ENCODE measurements at regions not wholly inside any gene's neighbourhood (a gene's known extent, or its start where the extent isn't known, plus 50 kb on each side); places are given as distances from the start of the nearest gene placed in this dataset.

DNA sequence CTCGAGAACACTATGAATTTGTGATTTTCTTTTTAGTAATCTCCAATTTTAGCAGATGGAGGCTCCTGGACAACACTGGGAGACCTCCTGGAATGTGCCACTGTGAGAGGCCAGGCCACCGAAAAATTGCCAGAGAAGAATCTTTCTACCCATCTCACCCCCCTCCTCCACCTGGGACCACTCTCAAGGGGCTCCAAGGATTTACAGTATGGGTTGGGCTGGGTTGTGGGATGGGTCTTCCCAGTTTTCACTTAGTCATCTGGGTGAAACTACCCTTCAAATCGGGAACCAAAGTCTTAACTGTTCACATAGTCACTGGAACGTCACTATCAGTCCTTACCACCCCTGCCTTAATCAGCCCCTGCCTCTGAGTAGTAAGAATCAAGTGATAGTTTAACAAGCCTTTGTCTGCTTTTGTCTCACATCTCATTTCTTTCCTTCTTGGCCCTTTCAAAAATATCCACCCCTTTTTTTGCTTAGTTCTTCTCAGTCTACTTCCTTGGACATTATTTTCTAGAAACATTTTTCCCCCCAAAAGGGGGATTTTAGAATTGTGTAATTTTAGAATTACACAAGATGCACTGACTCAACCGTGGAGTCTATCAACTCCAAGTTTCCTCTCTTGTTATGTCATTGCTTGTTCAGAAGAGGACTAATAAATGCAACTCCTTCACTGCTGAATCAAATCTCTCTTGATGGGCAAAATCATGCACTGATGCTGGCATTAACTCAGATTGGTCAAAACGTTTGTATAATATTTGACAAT lies 148.2 kb upstream of the MOCS1 start:
- H3K27ac ChIP-seq: no peak overlapping the region
- TF ChIP-seq, protein P1, sequence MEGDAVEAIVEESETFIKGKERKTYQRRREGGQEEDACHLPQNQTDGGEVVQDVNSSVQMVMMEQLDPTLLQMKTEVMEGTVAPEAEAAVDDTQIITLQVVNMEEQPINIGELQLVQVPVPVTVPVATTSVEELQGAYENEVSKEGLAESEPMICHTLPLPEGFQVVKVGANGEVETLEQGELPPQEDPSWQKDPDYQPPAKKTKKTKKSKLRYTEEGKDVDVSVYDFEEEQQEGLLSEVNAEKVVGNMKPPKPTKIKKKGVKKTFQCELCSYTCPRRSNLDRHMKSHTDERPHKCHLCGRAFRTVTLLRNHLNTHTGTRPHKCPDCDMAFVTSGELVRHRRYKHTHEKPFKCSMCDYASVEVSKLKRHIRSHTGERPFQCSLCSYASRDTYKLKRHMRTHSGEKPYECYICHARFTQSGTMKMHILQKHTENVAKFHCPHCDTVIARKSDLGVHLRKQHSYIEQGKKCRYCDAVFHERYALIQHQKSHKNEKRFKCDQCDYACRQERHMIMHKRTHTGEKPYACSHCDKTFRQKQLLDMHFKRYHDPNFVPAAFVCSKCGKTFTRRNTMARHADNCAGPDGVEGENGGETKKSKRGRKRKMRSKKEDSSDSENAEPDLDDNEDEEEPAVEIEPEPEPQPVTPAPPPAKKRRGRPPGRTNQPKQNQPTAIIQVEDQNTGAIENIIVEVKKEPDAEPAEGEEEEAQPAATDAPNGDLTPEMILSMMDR (IDR thresholded peaks at IDR 0.05): no peak
- H3K4me3 ChIP-seq: no peak overlapping the region
- H3K9me3 ChIP-seq: no peaks in the 10 kb centered on the region
- H3K27me3 ChIP-seq: no peaks in the 10 kb centered on the region
- no peaks in the 10 kb centered on the region for H3K36me3 ChIP-seq
- DNase-seq (ENCODE audit: low spot score): no peak
- no peaks in the 10 kb centered on the region for H3K4me1 ChIP-seq

DNA sequence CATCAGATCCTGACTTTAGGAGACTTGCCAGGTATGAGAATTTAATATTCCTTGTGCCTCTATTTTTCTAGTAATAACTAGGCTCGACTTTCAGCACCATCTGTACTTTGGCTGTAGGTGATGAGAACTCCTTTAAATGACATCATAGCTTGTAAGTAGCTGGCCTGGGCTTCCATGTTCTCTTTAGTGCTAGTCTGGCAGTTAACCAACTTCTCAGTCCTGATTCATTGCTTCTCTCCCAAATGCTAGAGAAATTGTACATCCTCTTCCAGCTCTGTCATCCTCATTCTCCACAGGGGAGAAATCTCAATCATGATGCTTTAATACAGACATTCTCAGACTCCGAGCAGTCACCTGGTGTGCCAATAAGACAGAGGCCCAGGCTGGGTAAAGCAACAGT lies 143.5 kb upstream of the MOCS1 start:
- TF ChIP-seq, protein P1 (IDR thresholded peaks at IDR 0.05): no peak
- Histone ChIP-seq H3K4me3 (no peak overlapping the region), H3K36me3 (no peaks in the 10 kb centered on the region), H3K9me3 (no peaks in the 10 kb centered on the region), H3K27me3 (no peaks in the 10 kb centered on the region), H3K4me1 (no peaks in the 10 kb centered on the region), H3K27ac (no peak overlapping the region)
- DNase-seq (ENCODE audit: low spot score): no peak

DNA sequence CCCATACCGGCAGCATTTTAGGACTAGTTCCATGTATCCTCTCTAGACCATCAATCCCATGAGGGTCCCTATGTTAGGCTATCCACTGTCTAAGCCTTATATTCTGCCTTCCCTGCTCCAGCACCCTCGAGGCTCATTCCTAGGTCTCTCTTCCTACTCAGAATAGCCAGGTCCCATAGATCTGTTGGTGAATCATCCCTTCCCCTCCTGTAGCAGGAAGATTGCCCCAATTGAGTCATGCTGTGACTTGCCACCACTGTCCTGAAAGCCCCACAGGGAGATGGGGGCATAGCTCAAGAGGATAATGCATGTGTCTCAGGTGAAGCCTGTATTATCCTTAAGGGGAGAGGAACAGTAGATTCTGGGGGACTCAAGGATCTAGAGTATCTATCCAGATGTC lies 143.1 kb upstream of the MOCS1 start:
- Histone ChIP-seq H3K36me3 (no peaks in the 10 kb centered on the region), H3K27ac (no peak overlapping the region), H3K4me1 (no peaks in the 10 kb centered on the region), H3K4me3 (no peak overlapping the region), H3K9me3 (no peaks in the 10 kb centered on the region), H3K27me3 (no peaks in the 10 kb centered on the region)
- no peak for DNase-seq (ENCODE audit: low spot score)
- TF ChIP-seq, protein P1 (IDR thresholded peaks at IDR 0.05): no peak

DNA sequence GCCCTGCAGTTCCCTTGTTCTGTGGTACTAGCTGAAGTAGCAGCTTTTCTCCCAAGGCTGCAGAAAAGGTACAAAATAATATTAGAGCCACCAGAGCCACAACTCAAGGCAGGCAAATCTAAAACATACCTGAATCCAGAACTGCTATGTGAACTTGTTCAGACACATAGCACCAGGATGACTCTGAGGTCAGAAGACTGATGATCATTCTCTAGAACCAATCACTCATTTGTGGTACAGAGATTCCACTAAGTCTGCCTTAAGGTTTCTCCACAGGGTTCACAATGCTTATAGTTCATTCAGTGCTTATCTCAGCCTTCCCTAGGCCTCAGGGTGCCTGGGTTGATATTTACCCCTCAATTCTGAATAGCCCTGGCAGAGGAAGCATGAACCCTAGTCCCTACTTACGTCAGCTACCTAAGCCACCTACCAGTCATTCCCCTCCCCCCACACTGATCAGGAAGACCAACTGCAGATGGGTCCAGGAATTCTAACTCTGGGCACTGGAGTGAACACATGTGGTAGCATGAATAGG lies 140.9 kb upstream of the MOCS1 start:
- Histone ChIP-seq H3K27ac (no peak overlapping the region), H3K4me1 (no peaks in the 10 kb centered on the region), H3K27me3 (no peaks in the 10 kb centered on the region), H3K4me3 (no peak overlapping the region), H3K36me3 (no peaks in the 10 kb centered on the region), H3K9me3 (no peaks in the 10 kb centered on the region)
- DNase-seq (ENCODE audit: low spot score): no peak
- TF ChIP-seq, protein P1 (IDR thresholded peaks at IDR 0.05): no peak

DNA sequence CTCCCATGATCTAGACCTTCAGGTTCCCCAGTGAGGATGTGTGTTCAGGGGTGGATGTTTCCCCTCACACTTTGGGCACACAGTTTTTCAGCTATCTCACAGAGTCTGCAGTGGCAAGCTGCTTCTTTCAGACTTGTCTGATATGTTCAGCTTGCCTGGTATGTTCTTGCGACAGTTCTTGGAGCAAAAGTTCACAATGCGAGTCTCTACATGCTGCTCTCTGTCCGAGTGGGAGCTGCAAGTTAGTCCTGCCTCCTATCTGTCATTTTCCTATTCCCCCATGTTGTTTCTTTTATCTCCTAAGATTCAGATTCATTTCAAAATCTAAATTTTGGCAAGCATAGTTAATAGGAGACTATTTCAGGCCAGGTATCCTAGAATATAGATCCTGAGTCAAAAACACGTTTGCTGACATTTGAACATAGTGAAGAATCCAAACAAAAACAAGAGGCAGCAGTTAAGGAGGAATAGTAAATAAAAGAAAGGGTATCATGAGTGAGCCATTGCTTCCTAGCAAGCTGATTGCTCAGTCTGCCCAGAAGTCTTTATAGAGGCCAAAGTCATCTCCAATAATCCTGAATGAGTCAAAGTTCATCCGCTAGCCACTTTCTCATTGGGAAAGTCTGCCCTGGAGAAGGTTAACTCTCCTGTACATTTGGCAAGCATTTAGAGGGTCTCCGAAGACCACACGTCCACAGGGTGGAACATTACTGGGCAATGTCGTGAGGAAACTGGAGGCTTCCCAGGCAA lies 140.2 kb upstream of the MOCS1 start:
- H3K27me3 ChIP-seq: no peaks in the 10 kb centered on the region
- H3K36me3 ChIP-seq: no peaks in the 10 kb centered on the region
- H3K4me3 ChIP-seq: no peak overlapping the region
- H3K27ac ChIP-seq: no peak overlapping the region
- TF ChIP-seq, protein P1 (IDR thresholded peaks at IDR 0.05): no peak
- no peaks in the 10 kb centered on the region for H3K4me1 ChIP-seq
- H3K9me3 ChIP-seq: no peaks in the 10 kb centered on the region
- no peak for DNase-seq (ENCODE audit: low spot score)

Measured in right atrium auricular region (tissue), 2 donors.